T-cell (primary cell): ENCODE measurements at regions not wholly inside any gene's neighbourhood (a gene's known extent, or its start where the extent isn't known, plus 50 kb on each side); places are given as distances from the start of the nearest gene placed in this dataset.
"Not testable (repeated sequence)": the region's sequence is repeated elsewhere in the genome, so short reads cannot be mapped to it uniquely, and the experiment has no call there.

Experiments used
- ATAC-seq, 4 experiments: fragments of 200-7000 bp in 3 of 4; fragments of 150-1000 bp in 1 of 4; cut with Tn5 transposase; replicated peaks in 1 of 4; 1 replicate in 3 of 4; 2 replicates in 1 of 4; pipeline ENCODE4 v1.10.0; 2021; ENCODE audit warnings: moderate library complexity in 3 of 4, mild to moderate bottlenecking in 2 of 4, moderate number of reproducible peaks in 1 of 4
- CTCF ChIA-PET, 2 donors: fragments of 300-600 bp; sonication (Branson Sonifier 250); formaldehyde crosslinking; loops; one replicate each; lab custom pipeline; 2022; ENCODE audit warnings: antibody characterized with exemption in 2 of 2; lab: Charles Lee
- POLR2A ChIA-PET, 2 donors: fragments of 300-600 bp; sonication (Branson Sonifier 250); formaldehyde crosslinking; loops; one replicate each; lab custom pipeline; 2022; ENCODE audit warnings: antibody characterized with exemption in 2 of 2; lab: Charles Lee
- DNase-seq, 35 experiments: peaks; one replicate each; pipeline versions ENCODE4 v3.0.0 to v3.0.0-alpha.2; 2013 to 2023
- H3K27ac ChIP-seq: one replicate; pipeline ENCODE4 v1.5.1; 2013; ENCODE audit warnings: low read length
- H3K27me3 ChIP-seq, 2 experiments: replicated peaks in 1 of 2; 1 replicate in 1 of 2; 2 replicates in 1 of 2; pipeline versions ENCODE4 v1.6.1 to v1.7.0; 2013; ENCODE audit warnings: low read length in 1 of 2, mixed read lengths in 1 of 2; ENCODE audit not compliant: control insufficient read depth in 2 of 2, insufficient read depth in 2 of 2; ENCODE audit errors: extremely low read depth in 1 of 2
- H3K36me3 ChIP-seq, 2 donors: 1 replicate in 1 of 2; 2 replicates in 1 of 2; pipeline versions ENCODE4 v1.6.1 to v1.7.0; 2013; ENCODE audit warnings: low read length in 1 of 2; ENCODE audit not compliant: control insufficient read depth in 2 of 2, insufficient read depth in 1 of 2; ENCODE audit errors: extremely low read depth in 1 of 2
- H3K4me1 ChIP-seq, 2 experiments: 1 replicate in 1 of 2; 2 replicates in 1 of 2; pipeline versions ENCODE4 v1.6.1 to v1.7.0; 2013; ENCODE audit warnings: low read length in 2 of 2, mixed read lengths in 1 of 2; ENCODE audit not compliant: insufficient read depth in 2 of 2, control insufficient read depth in 1 of 2; ENCODE audit errors: extremely low read depth in 1 of 2
- H3K4me3 ChIP-seq, 2 donors: 1 replicate in 1 of 2; 2 replicates in 1 of 2; pipeline versions ENCODE4 v1.5.1 to v1.7.0; 2013; ENCODE audit warnings: mild to moderate bottlenecking in 2 of 2, low read length in 1 of 2, moderate library complexity in 1 of 2; ENCODE audit not compliant: control insufficient read depth in 1 of 2; ENCODE audit errors: extremely low read depth in 1 of 2
- H3K9me3 ChIP-seq: 2 replicates; pipeline ENCODE4 v1.7.0; 2013
- H3K27ac Mint-ChIP-seq, 2 donors: one replicate each; pipeline ENCODE4 v1.8.0; 2020 to 2021; ENCODE audit warnings: mild to moderate bottlenecking in 2 of 2, mixed read lengths in 2 of 2
- H3K27me3 Mint-ChIP-seq, 2 donors: one replicate each; pipeline ENCODE4 v1.8.0; 2021 to 2022; ENCODE audit warnings: mixed read lengths in 2 of 2
- H3K36me3 Mint-ChIP-seq: one replicate; pipeline ENCODE4 v1.8.0; 2021; ENCODE audit warnings: mixed read lengths
- H3K4me1 Mint-ChIP-seq, 3 donors: one replicate each; pipeline ENCODE4 v1.8.0; 2020 to 2022; ENCODE audit warnings: mixed read lengths in 3 of 3, mild to moderate bottlenecking in 1 of 3
- H3K4me3 Mint-ChIP-seq, 3 donors: one replicate each; pipeline ENCODE4 v1.8.0; 2020 to 2022; ENCODE audit warnings: mild to moderate bottlenecking in 3 of 3, mixed read lengths in 3 of 3, moderate library complexity in 3 of 3
- H3K9me3 Mint-ChIP-seq, 3 donors: one replicate each; pipeline ENCODE4 v1.8.0; 2020 to 2022; ENCODE audit warnings: mixed read lengths in 3 of 3
- WGBS: methylation state at CpG from one replicate; pipeline ENCODE4 v1.1.5; 2013; ENCODE audit warnings: missing lambda C conversion rate; ENCODE audit not compliant: insufficient coverage; 5-methylcytosine and 5-hydroxymethylcytosine counted together

DNA sequence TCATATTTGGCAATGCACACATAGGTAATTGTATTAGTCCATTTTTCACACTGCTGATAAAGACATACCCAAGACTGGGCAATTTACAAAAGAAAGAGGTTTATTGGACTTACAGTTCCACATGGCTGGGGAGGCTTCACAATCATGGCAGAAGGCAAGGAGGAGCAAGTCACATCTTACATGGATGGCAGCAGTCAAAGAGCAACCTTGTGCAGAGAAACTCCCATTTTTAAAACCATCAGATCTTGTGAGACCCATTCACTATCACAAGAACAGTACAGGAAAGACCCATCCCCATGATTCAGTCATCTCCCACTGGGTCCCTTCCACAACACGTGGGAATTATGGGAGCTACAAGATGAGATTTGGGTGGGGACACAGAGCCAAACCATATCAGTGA is 123.2 kb downstream of the KBTBD2 start:
- DNase-seq, H3K27ac Mint-ChIP-seq, H3K4me3 Mint-ChIP-seq, H3K4me3 ChIP-seq, H3K36me3 Mint-ChIP-seq, ATAC-seq, H3K4me1 Mint-ChIP-seq, POLR2A ChIA-PET, H3K9me3 ChIP-seq, H3K27me3 ChIP-seq, H3K27ac ChIP-seq, H3K4me1 ChIP-seq, H3K9me3 Mint-ChIP-seq, H3K36me3 ChIP-seq: not testable (repeated sequence)
- no CpG with 5 or more reads among the region's 1 CpG for WGBS
- CTCF ChIA-PET = interaction anchor here in 1 of 2 donors (1.6 kb wide), 1 partner anchor 78 kb away, joined by 3 read pairs; no protein-coding TSS in a partner anchor
- peaks cover 35 to 46% of the 10 kb centered on the region in 2 donors for H3K27me3 Mint-ChIP-seq

DNA sequence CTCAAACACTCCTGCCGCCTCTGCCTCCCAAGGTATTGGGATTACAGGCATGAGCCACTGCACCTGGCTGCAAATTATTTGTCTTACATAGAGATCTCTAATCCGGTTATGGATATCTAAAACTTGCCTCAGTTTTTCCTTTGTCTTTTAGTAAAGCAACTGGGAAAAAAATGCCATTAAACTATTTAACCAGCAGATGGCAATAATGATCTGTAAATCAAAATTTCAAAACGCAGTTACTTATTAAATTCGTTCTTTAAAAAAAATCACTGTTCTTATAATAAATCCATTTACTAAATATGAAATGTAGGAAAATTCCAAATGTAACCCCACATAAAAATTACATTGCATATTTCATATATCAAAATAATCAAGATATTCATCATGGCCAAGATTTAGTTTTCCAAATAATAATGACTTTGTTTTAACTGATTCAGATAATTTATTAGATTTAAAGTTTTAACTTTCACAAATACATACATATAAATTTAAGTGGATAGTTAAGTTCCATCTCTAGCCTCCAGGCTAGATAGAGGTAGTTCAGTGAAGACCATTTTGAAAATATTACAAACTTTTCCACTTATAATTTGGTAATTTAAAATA is 125.8 kb downstream of the KBTBD2 start:
- H3K4me1 ChIP-seq, H3K9me3 ChIP-seq, H3K9me3 Mint-ChIP-seq, H3K36me3 Mint-ChIP-seq, H3K4me3 Mint-ChIP-seq, H3K27ac Mint-ChIP-seq, ATAC-seq, H3K27ac ChIP-seq, H3K36me3 ChIP-seq, POLR2A ChIA-PET, H3K4me3 ChIP-seq: not testable (repeated sequence)
- H3K27me3 Mint-ChIP-seq = peaks cover 34 to 58% of the 10 kb centered on the region in 2 donors
- CTCF ChIA-PET = interaction anchor here (0.6 to 1.5 kb wide), 3 partner anchors 342 to 1167 kb away, joined by 3 to 5 read pairs (median 4); no protein-coding TSS in a partner anchor
- 33% methylated on average over 1 of the region's 4 CpGs for WGBS
- DNase-seq = peak in 1 of 35 experiments; percentile 22
- H3K4me1 Mint-ChIP-seq = peaks cover 9 to 12% (median 10%) of the 10 kb centered on the region in 3 donors
- peaks cover 5 to 24% of the 10 kb centered on the region in 2 experiments for H3K27me3 ChIP-seq

DNA sequence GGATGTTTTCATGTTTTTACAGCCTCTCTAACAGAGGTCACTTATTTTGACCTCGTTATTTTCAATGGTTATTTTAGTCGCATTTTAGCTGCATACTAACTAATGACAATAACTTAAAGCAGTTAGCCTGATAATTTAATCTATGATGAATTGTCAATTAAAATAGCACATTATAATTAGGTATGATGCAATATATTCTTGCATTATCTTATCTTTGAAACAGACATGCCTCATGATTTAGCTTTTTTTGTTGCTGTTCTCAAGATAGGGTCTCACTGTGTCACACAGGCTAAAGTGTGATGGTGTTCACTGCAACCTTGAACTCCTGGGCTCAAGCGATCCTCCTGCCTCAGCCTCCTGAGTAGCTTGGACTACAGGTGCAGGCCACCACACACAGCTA is 126.4 kb downstream of the KBTBD2 start:
- CTCF ChIA-PET = interaction anchor here (0.6 to 1.5 kb wide), 4 partner anchors 81 to 345 kb away, joined by 3 to 5 read pairs (median 4); no protein-coding TSS in a partner anchor
- WGBS = no CpG with 5 or more reads among the region's 3 CpGs
- no peak overlapping the region for H3K4me3 ChIP-seq
- ATAC-seq = no peak
- Mint-ChIP-seq H3K4me3 (no peak overlapping the region), H3K9me3 (peaks cover 5 to 7% (median 6%) of the 10 kb centered on the region in 3 donors), H3K4me1 (peaks cover 9 to 12% (median 10%) of the 10 kb centered on the region in 3 donors), H3K27ac (no peak overlapping the region), H3K36me3 (no peaks in the 10 kb centered on the region), H3K27me3 (peaks cover 36 to 60% of the 10 kb centered on the region in 2 donors)
- peaks cover 5 to 24% of the 10 kb centered on the region in 2 experiments for H3K27me3 ChIP-seq
- H3K9me3 ChIP-seq = no peaks in the 10 kb centered on the region
- H3K36me3 ChIP-seq = no peaks in the 10 kb centered on the region
- DNase-seq = no peak
- POLR2A ChIA-PET = no interaction called here
- H3K27ac ChIP-seq = no peak overlapping the region
- peaks cover 0 to 9% of the 10 kb centered on the region in 2 experiments for H3K4me1 ChIP-seq

DNA sequence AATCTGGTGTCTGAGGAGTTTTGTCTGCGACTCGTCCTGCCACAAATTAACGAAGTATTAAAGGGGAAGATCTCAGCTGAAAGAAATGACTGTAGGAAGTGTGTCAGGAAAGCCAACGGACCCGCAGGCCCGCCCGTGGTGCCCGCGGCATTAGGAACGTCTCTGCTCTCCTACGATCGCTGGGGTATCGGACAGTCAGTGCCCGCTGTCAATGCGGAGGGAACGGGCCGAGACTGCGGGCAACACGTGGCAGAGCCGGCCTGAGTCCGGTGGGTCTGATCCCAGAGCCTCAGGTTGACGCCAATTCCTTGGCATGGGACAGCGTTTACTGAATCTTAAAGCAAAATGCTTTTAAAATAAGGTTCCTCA is 128.7 kb downstream of the KBTBD2 start:
- Histone ChIP-seq H3K27ac (no peak overlapping the region), H3K27me3 (peaks cover 5 to 24% of the 10 kb centered on the region in 2 experiments), H3K9me3 (no peaks in the 10 kb centered on the region), H3K36me3 (no peaks in the 10 kb centered on the region), H3K4me3 (no peak overlapping the region), H3K4me1 (peaks cover 0 to 9% of the 10 kb centered on the region in 2 experiments)
- H3K9me3 Mint-ChIP-seq = no peaks in the 10 kb centered on the region
- peaks cover 40 to 58% of the 10 kb centered on the region in 2 donors for H3K27me3 Mint-ChIP-seq
- CTCF ChIA-PET = interaction anchor here in 1 of 2 donors (0.7 kb wide), 1 partner anchor 185 kb away, joined by 5 read pairs; no protein-coding TSS in a partner anchor
- no peak overlapping the region for H3K27ac Mint-ChIP-seq
- no peak for DNase-seq
- H3K4me3 Mint-ChIP-seq = peak overlapping the region in 1 of 3 donors; percentile 38
- peaks cover 9 to 12% (median 10%) of the 10 kb centered on the region in 3 donors for H3K4me1 Mint-ChIP-seq
- POLR2A ChIA-PET = no interaction called here
- WGBS = 16% methylated on average over 21 of the region's 23 CpGs
- ATAC-seq = no peak
- no peaks in the 10 kb centered on the region for H3K36me3 Mint-ChIP-seq

DNA sequence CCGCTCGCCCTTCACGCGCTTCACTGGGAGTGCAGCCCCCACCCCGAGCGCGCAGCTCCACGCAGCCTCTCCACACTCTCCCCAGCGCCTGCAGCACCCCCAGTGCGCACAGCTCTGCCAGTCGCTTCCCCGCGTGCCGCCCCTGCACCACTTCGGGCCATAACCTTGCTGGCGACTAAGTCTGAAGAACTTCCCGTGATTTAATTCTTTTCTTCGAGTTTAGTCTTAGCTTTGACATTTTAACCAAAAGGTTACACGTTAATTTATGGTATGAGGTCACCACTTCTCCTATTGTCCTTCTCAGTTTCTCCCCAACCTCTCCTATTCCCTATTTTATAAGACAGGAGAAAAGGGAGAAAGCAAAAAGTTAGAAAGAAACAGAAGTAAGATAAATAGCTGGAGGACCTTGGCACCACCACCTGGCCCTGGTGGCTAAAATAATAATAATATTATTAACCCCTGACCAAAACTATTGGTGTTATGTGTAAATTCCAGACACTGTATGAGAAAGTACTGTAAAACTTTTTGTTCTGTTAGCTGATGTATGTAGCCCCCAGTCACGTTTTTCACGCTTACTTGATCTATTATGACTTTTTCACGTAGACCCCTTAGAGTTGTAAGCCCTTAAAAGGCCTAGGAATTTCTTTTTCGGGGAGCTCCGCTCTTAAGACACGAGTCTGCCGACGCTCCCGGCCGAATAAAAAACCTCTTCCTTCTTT is 129.2 kb downstream of the KBTBD2 start:
- H3K27me3 ChIP-seq = peaks cover 5 to 24% of the 10 kb centered on the region in 2 experiments
- ATAC-seq, POLR2A ChIA-PET, H3K9me3 Mint-ChIP-seq, H3K36me3 Mint-ChIP-seq, H3K4me1 ChIP-seq, H3K27ac ChIP-seq, H3K36me3 ChIP-seq, H3K9me3 ChIP-seq, DNase-seq, H3K4me3 ChIP-seq: not testable (repeated sequence)
- CTCF ChIA-PET = interaction anchor here (0.6 to 0.7 kb wide), 3 partner anchors 184 to 346 kb away, joined by 4 to 5 read pairs (median 4); no protein-coding TSS in a partner anchor
- peak overlapping the region in 1 of 2 donors; percentile 53 for H3K27ac Mint-ChIP-seq
- WGBS = 7% methylated on average over 16 of the region's 29 CpGs
- peaks cover 9 to 12% (median 10%) of the 10 kb centered on the region in 3 donors for H3K4me1 Mint-ChIP-seq
- H3K27me3 Mint-ChIP-seq = peaks cover 40 to 58% of the 10 kb centered on the region in 2 donors
- H3K4me3 Mint-ChIP-seq = peak overlapping the region in 2 of 3 donors; percentile 38 to 46

DNA sequence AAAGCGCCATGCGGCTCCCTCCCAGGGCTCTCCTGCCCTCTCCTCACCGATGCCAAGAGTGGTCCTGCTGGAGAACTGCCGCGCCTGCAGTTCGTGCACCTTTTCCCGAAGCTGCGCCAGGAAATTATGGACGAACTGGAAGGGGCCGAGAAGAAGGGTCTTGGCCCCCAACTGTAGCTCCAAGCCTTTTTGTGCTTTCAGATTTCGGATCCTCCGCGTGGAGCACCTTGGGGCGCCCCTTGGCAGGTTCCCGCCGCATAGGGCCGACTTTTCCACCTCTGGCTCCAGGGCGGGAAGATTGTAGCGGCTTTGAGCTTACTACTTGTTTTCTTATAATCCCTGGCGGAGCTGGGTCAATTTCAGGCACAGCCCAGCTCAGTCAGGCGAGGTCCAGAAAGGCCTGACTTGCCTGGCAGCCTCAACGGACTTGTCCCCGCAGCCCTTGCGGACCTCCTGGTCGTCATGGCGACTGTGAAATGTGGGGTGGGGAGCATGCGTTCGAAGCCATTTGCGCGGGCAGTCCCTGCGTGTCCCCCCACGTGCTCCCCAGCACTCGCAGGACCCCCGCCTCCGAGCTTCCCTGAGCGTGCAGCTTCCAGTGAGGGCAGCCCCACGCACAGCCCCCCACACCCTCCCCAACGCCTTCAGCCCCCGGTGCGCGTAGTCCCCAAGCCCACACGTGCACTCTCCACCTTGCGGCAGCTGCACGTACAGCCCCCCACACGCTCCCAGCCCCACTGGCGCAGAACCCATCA is 129.9 kb downstream of the KBTBD2 start:
- H3K36me3 Mint-ChIP-seq = no peaks in the 10 kb centered on the region
- no peak overlapping the region for H3K27ac Mint-ChIP-seq
- H3K4me1 ChIP-seq = peaks cover 0 to 9% of the 10 kb centered on the region in 2 experiments
- ChIA-PET POLR2A (interaction anchor here in 1 of 2 donors (0.6 kb wide), 1 partner anchor 340 kb away, joined by 8 read pairs; no protein-coding TSS in a partner anchor), CTCF (interaction anchor here (0.6 kb wide), 2 partner anchors 184 to 347 kb away, joined by 4 read pairs; no protein-coding TSS in a partner anchor)
- H3K4me3 Mint-ChIP-seq = peak overlapping the region in 1 of 3 donors; percentile 38
- H3K9me3 ChIP-seq = no peaks in the 10 kb centered on the region
- DNase-seq = peak in 2 of 35 experiments; percentile 1 to 3
- WGBS = 21% methylated on average over 40 of the region's 46 CpGs
- H3K27me3 ChIP-seq = peaks cover 5 to 24% of the 10 kb centered on the region in 2 experiments
- H3K4me3 ChIP-seq = no peak overlapping the region
- no peaks in the 10 kb centered on the region for H3K36me3 ChIP-seq
- no peak overlapping the region for H3K27ac ChIP-seq
- peaks cover 40 to 55% of the 10 kb centered on the region in 2 donors for H3K27me3 Mint-ChIP-seq
- H3K4me1 Mint-ChIP-seq = peaks cover 9 to 12% (median 10%) of the 10 kb centered on the region in 3 donors
- H3K9me3 Mint-ChIP-seq = no peaks in the 10 kb centered on the region
- ATAC-seq = no peak
